HFFc6 (cell line): ENCODE measurements at regions not wholly inside any gene's neighbourhood (a gene's known extent, or its start where the extent isn't known, plus 50 kb on each side); places are given as distances from the start of the nearest gene placed in this dataset.

ENCODE experiments used
- DNase-seq: peaks from one replicate; pipeline ENCODE4 v3.0.0-alpha.2; 2018
- H3K27ac Mint-ChIP-seq: 2 replicates; pipeline ENCODE4 v1.8.0; 2020; ENCODE audit warnings: mild to moderate bottlenecking, mixed read lengths
- H3K27me3 Mint-ChIP-seq: 2 replicates; pipeline ENCODE4 v1.8.0; 2021; ENCODE audit warnings: mild to moderate bottlenecking, moderate library complexity, mixed read lengths; ENCODE audit not compliant: insufficient read depth
- H3K36me3 Mint-ChIP-seq: 2 replicates; pipeline ENCODE4 v1.8.0; 2021; ENCODE audit warnings: low read depth, mixed read lengths
- H3K4me1 Mint-ChIP-seq: 2 replicates; pipeline ENCODE4 v1.8.0; 2020; ENCODE audit warnings: low read depth, mixed read lengths
- H3K4me3 Mint-ChIP-seq: 2 replicates; pipeline ENCODE4 v1.8.0; 2020; ENCODE audit warnings: mild to moderate bottlenecking, moderate library complexity, mixed read lengths
- H3K9me3 Mint-ChIP-seq: 2 replicates; pipeline ENCODE4 v1.8.0; 2020; ENCODE audit warnings: mild to moderate bottlenecking, mixed read lengths
- TF ChIP-seq, protein P1 (sequence below): fragments of 200-600 bp; sonication (generic); IDR thresholded peaks from 2 replicates; pipeline ENCODE4 v1.5.0; 2021; ENCODE audit warnings: antibody characterized with exemption, mild to moderate bottlenecking

DNA sequence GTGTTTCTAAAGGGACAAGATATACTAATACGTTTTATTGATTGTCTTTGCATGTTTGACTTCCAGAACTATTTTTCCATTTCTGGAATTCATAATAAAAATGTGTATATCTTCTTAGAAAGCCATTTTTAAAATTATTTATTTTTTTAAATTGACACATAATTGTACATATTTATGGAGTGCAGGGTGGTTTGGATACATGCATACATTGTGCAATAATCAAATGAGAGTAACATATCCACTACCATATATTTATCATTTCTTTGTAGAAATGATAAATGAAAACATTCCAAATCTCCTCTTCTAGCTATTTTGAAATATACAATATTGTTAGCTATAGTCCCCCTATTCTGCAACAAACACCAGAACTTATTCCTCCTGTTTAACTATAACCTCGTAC is 156.5 kb upstream of the ABI3BP start:
- Mint-ChIP-seq H3K27ac (no peak overlapping the region), H3K4me1 (peaks cover 6% of the 10 kb centered on the region; the same call in 1 of the 2 replicates), H3K9me3 (no peaks in the 10 kb centered on the region), H3K4me3 (no peak overlapping the region), H3K36me3 (no peaks in the 10 kb centered on the region), H3K27me3 (no peaks in the 10 kb centered on the region; the same call in 1 of the 2 replicates)
- DNase-seq = no peak
- TF ChIP-seq, protein P1, sequence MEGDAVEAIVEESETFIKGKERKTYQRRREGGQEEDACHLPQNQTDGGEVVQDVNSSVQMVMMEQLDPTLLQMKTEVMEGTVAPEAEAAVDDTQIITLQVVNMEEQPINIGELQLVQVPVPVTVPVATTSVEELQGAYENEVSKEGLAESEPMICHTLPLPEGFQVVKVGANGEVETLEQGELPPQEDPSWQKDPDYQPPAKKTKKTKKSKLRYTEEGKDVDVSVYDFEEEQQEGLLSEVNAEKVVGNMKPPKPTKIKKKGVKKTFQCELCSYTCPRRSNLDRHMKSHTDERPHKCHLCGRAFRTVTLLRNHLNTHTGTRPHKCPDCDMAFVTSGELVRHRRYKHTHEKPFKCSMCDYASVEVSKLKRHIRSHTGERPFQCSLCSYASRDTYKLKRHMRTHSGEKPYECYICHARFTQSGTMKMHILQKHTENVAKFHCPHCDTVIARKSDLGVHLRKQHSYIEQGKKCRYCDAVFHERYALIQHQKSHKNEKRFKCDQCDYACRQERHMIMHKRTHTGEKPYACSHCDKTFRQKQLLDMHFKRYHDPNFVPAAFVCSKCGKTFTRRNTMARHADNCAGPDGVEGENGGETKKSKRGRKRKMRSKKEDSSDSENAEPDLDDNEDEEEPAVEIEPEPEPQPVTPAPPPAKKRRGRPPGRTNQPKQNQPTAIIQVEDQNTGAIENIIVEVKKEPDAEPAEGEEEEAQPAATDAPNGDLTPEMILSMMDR = no peak

DNA sequence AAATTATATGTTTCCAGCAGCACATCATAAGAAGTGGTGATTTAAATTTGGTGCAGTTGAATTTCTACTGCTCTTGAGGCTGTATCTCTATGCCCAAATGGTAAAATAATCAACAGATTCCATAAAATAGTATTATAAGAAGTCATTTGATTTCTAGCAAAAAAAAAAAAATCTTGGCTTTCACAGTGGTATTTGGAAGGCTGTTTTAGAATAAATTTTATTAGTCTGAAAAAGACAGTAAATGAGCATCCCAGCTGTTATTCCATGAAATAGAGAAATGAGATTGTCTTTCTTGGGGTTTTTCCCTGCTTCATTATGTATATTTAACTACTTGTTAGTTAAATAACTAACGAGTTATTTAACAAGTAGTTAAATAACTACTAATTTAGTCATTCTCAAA is 156.0 kb upstream of the ABI3BP start:
- TF ChIP-seq, protein P1 = no peak
- no peak overlapping the region for H3K27ac Mint-ChIP-seq
- H3K36me3 Mint-ChIP-seq = no peaks in the 10 kb centered on the region
- no peaks in the 10 kb centered on the region; the same call in 1 of the 2 replicates for H3K27me3 Mint-ChIP-seq
- H3K4me3 Mint-ChIP-seq = no peak overlapping the region
- H3K4me1 Mint-ChIP-seq = peaks cover 6% of the 10 kb centered on the region; the same call in 1 of the 2 replicates
- H3K9me3 Mint-ChIP-seq = no peaks in the 10 kb centered on the region
- DNase-seq = no peak

DNA sequence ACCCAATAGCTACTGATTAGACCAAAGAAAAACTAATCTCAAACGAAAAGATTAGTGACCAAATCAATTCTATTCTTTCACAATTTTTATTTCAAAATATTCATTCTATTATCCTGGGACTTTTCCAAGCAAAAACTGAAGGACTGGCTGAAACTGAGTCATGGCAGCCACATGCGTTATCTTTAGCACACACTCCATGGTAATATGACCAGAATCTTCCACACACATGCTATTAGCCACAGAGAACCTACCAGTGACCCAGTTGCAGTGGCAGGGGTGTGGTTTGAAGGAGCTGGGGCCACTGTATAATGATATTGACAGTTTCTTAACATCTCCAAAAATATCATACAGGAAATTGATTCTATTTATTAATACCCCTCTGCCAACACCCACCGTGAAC is 154.8 kb upstream of the ABI3BP start:
- H3K9me3 Mint-ChIP-seq = no peaks in the 10 kb centered on the region
- no peak overlapping the region for H3K27ac Mint-ChIP-seq
- DNase-seq = no peak
- H3K27me3 Mint-ChIP-seq = no peaks in the 10 kb centered on the region; the same call in 1 of the 2 replicates
- H3K4me1 Mint-ChIP-seq = peaks cover 6% of the 10 kb centered on the region; the same call in 1 of the 2 replicates
- TF ChIP-seq, protein P1 = no peak
- H3K36me3 Mint-ChIP-seq = no peaks in the 10 kb centered on the region
- H3K4me3 Mint-ChIP-seq = no peak overlapping the region

DNA sequence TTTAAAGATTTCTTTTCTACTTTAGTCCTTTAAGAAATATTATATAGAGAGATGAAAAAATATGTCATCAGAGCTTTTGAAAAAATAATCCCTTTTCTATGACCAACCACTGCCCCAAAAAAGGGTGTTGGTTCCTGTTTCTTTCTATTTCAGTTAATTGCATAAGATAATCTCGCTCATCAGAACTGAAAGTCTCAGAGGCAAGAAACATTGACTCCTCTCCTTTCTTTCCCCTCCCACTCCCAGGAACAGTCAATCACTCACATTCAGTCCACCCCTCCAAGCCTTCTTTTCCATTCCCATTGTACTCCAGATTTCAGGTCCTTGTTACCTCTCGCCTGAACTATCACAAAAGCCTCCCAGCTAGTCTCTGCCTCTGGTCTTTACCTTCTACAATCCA is 153.7 kb upstream of the ABI3BP start:
- TF ChIP-seq, protein P1 = no peak
- no peak for DNase-seq
- H3K27me3 Mint-ChIP-seq = no peaks in the 10 kb centered on the region; the same call in 1 of the 2 replicates
- H3K9me3 Mint-ChIP-seq = no peaks in the 10 kb centered on the region
- H3K4me3 Mint-ChIP-seq = no peak overlapping the region
- H3K27ac Mint-ChIP-seq = no peak overlapping the region
- peaks cover 6% of the 10 kb centered on the region; the same call in 1 of the 2 replicates for H3K4me1 Mint-ChIP-seq
- no peaks in the 10 kb centered on the region for H3K36me3 Mint-ChIP-seq

DNA sequence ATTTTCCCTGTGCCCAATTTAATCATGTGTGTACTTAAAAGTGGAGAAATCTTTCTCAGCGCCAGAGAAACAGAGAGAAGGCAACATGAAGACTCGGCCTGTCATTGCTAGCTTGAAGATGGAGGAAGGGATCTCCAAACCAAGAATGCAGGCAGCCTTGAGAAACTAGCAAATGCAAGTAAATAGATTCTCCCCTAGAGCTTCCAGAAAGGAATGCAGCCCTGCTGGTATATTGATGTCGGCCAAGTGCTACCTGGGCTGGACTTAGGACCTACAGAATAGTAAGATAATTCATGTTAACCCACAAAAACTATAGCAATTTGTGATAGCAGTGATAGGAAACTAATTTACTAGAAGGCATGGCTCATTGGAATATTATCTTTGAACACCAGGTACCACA is 150.9 kb upstream of the ABI3BP start:
- H3K4me3 Mint-ChIP-seq = no peak overlapping the region
- no peaks in the 10 kb centered on the region for H3K9me3 Mint-ChIP-seq
- no peak for DNase-seq
- H3K36me3 Mint-ChIP-seq = no peaks in the 10 kb centered on the region
- TF ChIP-seq, protein P1 = no peak
- no peaks in the 10 kb centered on the region; the same call in none of the 2 replicates for H3K27me3 Mint-ChIP-seq
- peaks cover 7% of the 10 kb centered on the region; the same call in 1 of the 2 replicates for H3K4me1 Mint-ChIP-seq
- no peak overlapping the region for H3K27ac Mint-ChIP-seq

DNA sequence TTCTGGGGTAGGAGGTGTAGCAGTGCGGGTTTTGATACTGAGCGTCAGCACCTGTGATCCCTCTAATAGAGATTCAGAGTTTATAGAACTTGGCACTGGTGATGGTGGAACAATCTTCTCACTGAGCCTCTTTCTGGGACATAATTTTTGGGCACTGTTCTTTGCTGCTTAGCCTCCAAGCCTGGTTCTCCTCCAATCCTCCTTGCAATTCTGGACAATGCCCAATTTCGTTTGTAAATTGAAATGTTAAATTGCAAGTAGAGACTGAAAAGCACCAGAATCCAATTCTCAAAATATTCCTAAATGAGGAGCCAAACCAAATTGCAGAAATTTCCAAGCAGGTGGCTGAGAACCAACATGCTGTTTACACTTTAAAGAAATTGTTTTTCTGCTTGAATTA is 149.8 kb upstream of the ABI3BP start:
- no peak for DNase-seq
- Mint-ChIP-seq H3K27me3 (no peaks in the 10 kb centered on the region; the same call in none of the 2 replicates), H3K4me3 (no peak overlapping the region), H3K4me1 (peaks cover 7% of the 10 kb centered on the region; the same call in 1 of the 2 replicates), H3K9me3 (no peaks in the 10 kb centered on the region), H3K27ac (no peak overlapping the region), H3K36me3 (no peaks in the 10 kb centered on the region)
- TF ChIP-seq, protein P1 = no peak
